Endodermal cell (in vitro differentiated cells): ENCODE measurements at regions not wholly inside any gene's neighbourhood (a gene's known extent, or its start where the extent isn't known, plus 50 kb on each side); places are given as distances from the start of the nearest gene placed in this dataset.

Experiments
- DNase-seq: peaks from one replicate; pipeline ENCODE4 v3.0.0-alpha.2; 2017
- H3K27ac ChIP-seq: 2 replicates; pipeline ENCODE4 v1.5.1; 2013; ENCODE audit warnings: mild to moderate bottlenecking, low read depth, low read length, moderate library complexity
- H3K27me3 ChIP-seq: 2 replicates; pipeline ENCODE4 v1.6.1; 2013; ENCODE audit warnings: mild to moderate bottlenecking, low read length, moderate library complexity; ENCODE audit not compliant: insufficient read depth, control insufficient read depth, poor library complexity, severe bottlenecking
- H3K36me3 ChIP-seq: 2 replicates; pipeline ENCODE4 v1.7.0; 2013; ENCODE audit warnings: mild to moderate bottlenecking, low read length, moderate library complexity; ENCODE audit not compliant: control insufficient read depth, insufficient read depth
- H3K4me1 ChIP-seq: one replicate; pipeline ENCODE4 v1.7.0; 2013; ENCODE audit warnings: low read length; ENCODE audit not compliant: control insufficient read depth, insufficient read depth
- H3K4me3 ChIP-seq: 2 replicates; pipeline ENCODE4 v1.5.1; 2013; ENCODE audit warnings: mild to moderate bottlenecking, low read length, moderate library complexity
- H3K9ac ChIP-seq: 2 replicates; pipeline ENCODE4 v1.6.1; 2013; ENCODE audit warnings: mild to moderate bottlenecking, low read length, moderate library complexity; ENCODE audit not compliant: poor library complexity, severe bottlenecking; ENCODE audit errors: extremely low read depth
- H3K9me3 ChIP-seq: 2 replicates; pipeline ENCODE4 v1.6.1; 2013; ENCODE audit warnings: mild to moderate bottlenecking, low read length, moderate library complexity; ENCODE audit not compliant: control insufficient read depth
- H3K27ac Mint-ChIP-seq: 2 replicates; pipeline ENCODE4 v1.8.0; 2020; ENCODE audit warnings: mixed read lengths
- H3K27me3 Mint-ChIP-seq: 2 replicates; pipeline ENCODE4 v1.8.0; 2021; ENCODE audit warnings: mild to moderate bottlenecking, mixed read lengths; ENCODE audit not compliant: insufficient read depth
- H3K36me3 Mint-ChIP-seq: 2 replicates; pipeline ENCODE4 v1.8.0; 2020; ENCODE audit warnings: low read depth, mixed read lengths
- H3K4me1 Mint-ChIP-seq: 2 replicates; pipeline ENCODE4 v1.8.0; 2020; ENCODE audit warnings: mixed read lengths
- H3K4me3 Mint-ChIP-seq: 2 replicates; pipeline ENCODE4 v1.8.0; 2020; ENCODE audit warnings: mild to moderate bottlenecking, moderate library complexity, mixed read lengths
- H3K9me3 Mint-ChIP-seq: 2 replicates; pipeline ENCODE4 v1.8.0; 2020; ENCODE audit warnings: mild to moderate bottlenecking, mixed read lengths
- CTCF ChIP-seq: fragments of 200-600 bp; sonication (generic); conservative IDR thresholded peaks from 2 replicates; pipeline ENCODE4 v1.5.0; 2021; ENCODE audit warnings: antibody characterized with exemption, mild to moderate bottlenecking
- WGBS, 2 experiments: methylation state at CpG; one replicate each; pipeline versions ENCODE4 v1.1.5 to v1.1.7; 2013; ENCODE audit warnings: missing lambda C conversion rate in 2 of 2, mixed read lengths in 1 of 2; ENCODE audit not compliant: insufficient coverage in 1 of 2, insufficient read length in 1 of 2; 5-methylcytosine and 5-hydroxymethylcytosine counted together

GRCh38 chr3:104939196-104939595 lies 427.5 kb upstream of the ALCAM start:
- Histone ChIP-seq H3K4me3 (no peak overlapping the region), H3K4me1 (no peaks in the 10 kb centered on the region), H3K9me3 (no peaks in the 10 kb centered on the region), H3K27ac (no peak overlapping the region), H3K27me3 (no peaks in the 10 kb centered on the region), H3K9ac (no peak overlapping the region), H3K36me3 (no peaks in the 10 kb centered on the region)
- Mint-ChIP-seq H3K4me3 (no peak overlapping the region), H3K9me3 (no peaks in the 10 kb centered on the region), H3K27ac (no peak overlapping the region), H3K27me3 (no peaks in the 10 kb centered on the region), H3K4me1 (no peaks in the 10 kb centered on the region), H3K36me3 (no peaks in the 10 kb centered on the region)
- TF ChIP-seq CTCF: no peak
- WGBS, 2 experiments: 82 to 100% methylated on average over 1 of the region's 1 CpG
- no peak for DNase-seq

- H3K27me3 ChIP-seq: no peaks in the 10 kb centered on the region
- H3K9me3 Mint-ChIP-seq: no peaks in the 10 kb centered on the region
- no peak overlapping the region for H3K27ac ChIP-seq
- no peak overlapping the region for H3K4me3 ChIP-seq
- no peaks in the 10 kb centered on the region for H3K9me3 ChIP-seq
- no peaks in the 10 kb centered on the region for H3K36me3 Mint-ChIP-seq
- 90% methylated on average over 1 of the region's 1 CpG; no CpG with 5 or more reads in 1 of the 2 experiments for WGBS, 2 experiments
- TF ChIP-seq CTCF: no peak
- H3K36me3 ChIP-seq: no peaks in the 10 kb centered on the region
- DNase-seq: no peak
- H3K4me3 Mint-ChIP-seq: no peak overlapping the region
- H3K27me3 Mint-ChIP-seq: no peaks in the 10 kb centered on the region
- H3K4me1 Mint-ChIP-seq: no peaks in the 10 kb centered on the region
- H3K9ac ChIP-seq: no peak overlapping the region
- no peak overlapping the region for H3K27ac Mint-ChIP-seq
- H3K4me1 ChIP-seq: no peaks in the 10 kb centered on the region
Observed at GRCh38 chr3:104941785-104942184, 424.9 kb upstream of the ALCAM start.

- H3K9ac ChIP-seq: no peak overlapping the region
- H3K27me3 ChIP-seq: no peaks in the 10 kb centered on the region
- Mint-ChIP-seq H3K27me3 (no peaks in the 10 kb centered on the region), H3K27ac (no peak overlapping the region), H3K4me3 (no peak overlapping the region), H3K36me3 (no peaks in the 10 kb centered on the region), H3K9me3 (no peaks in the 10 kb centered on the region), H3K4me1 (no peaks in the 10 kb centered on the region)
- H3K4me1 ChIP-seq: no peaks in the 10 kb centered on the region
- H3K36me3 ChIP-seq: no peaks in the 10 kb centered on the region
- no peak overlapping the region for H3K27ac ChIP-seq
- WGBS, 2 experiments: 89% methylated on average over 1 of the region's 1 CpG; no CpG with 5 or more reads in 1 of the 2 experiments
- no peak for TF ChIP-seq CTCF
- H3K9me3 ChIP-seq: no peaks in the 10 kb centered on the region
- no peak for DNase-seq
- H3K4me3 ChIP-seq: no peak overlapping the region
Observed at GRCh38 chr3:104943974-104944373, 422.7 kb upstream of the ALCAM start.
